CD4-positive, alpha-beta T cell treated with Interleukin-17A for 4 hours (primary cell): ENCODE measurements at regions not wholly inside any gene's neighbourhood (a gene's known extent, or its start where the extent isn't known, plus 50 kb on each side); places are given as distances from the start of the nearest gene placed in this dataset.
"Not testable (repeated sequence)": the region's sequence is repeated elsewhere in the genome, so short reads cannot be mapped to it uniquely, and the experiment has no call there.

Source experiments
- DNase-seq: peaks from one replicate; pipeline ENCODE4 v3.0.0-alpha.2; 2020; ENCODE audit warnings: mixed read lengths

GRCh38 chr10:90199513-90199912, 498.1 kb downstream of the KIF20B start:
- no peak for DNase-seq

- DNase-seq = no peak
Observed at GRCh38 chr10:90204131-90204955, 503.0 kb downstream of the KIF20B start.

- no peak for DNase-seq
Observed at GRCh38 chr10:90204956-90205314, 503.5 kb downstream of the KIF20B start.

GRCh38 chr10:90205340-90205739, 503.9 kb downstream of the KIF20B start:
- no peak for DNase-seq

- DNase-seq = no peak
Observed at GRCh38 chr10:90213346-90213745, 512.0 kb downstream of the KIF20B start.

- no peak for DNase-seq
Observed at GRCh38 chr10:90218846-90219245, 517.5 kb downstream of the KIF20B start.

GRCh38 chr10:90222372-90222771, 521.0 kb downstream of the KIF20B start:
- DNase-seq = no peak

- no peak for DNase-seq
Observed at GRCh38 chr10:90222939-90223338, 521.5 kb downstream of the KIF20B start.

- no peak for DNase-seq
Observed at GRCh38 chr10:90224791-90225566, 523.6 kb downstream of the KIF20B start.

GRCh38 chr10:90226517-90226916, 525.1 kb downstream of the KIF20B start:
- DNase-seq = no peak

- no peak for DNase-seq
Observed at GRCh38 chr10:90227217-90227656, 525.8 kb downstream of the KIF20B start.

- DNase-seq = no peak
Observed at GRCh38 chr10:90227786-90228185, 526.4 kb downstream of the KIF20B start.

- DNase-seq = no peak
Observed at GRCh38 chr10:90229486-90229885, 528.1 kb downstream of the KIF20B start.

- DNase-seq = not testable (repeated sequence)
Observed at GRCh38 chr10:90233805-90234204, 532.4 kb downstream of the KIF20B start.

GRCh38 chr10:90245623-90246022, 544.2 kb downstream of the KIF20B start:
- no peak for DNase-seq

- not testable (repeated sequence) for DNase-seq
Observed at GRCh38 chr10:90250784-90251183, 549.4 kb downstream of the KIF20B start.

GRCh38 chr10:90269699-90270098, 568.3 kb downstream of the KIF20B start:
- no peak for DNase-seq

GRCh38 chr10:90274721-90275468, 573.5 kb downstream of the KIF20B start:
- no peak for DNase-seq

- no peak for DNase-seq
Observed at GRCh38 chr10:90276894-90277475, 575.6 kb downstream of the KIF20B start.

- DNase-seq = no peak
Observed at GRCh38 chr10:90286406-90286805, 571.4 kb downstream of the HTR7 start.

- no peak for DNase-seq
Observed at GRCh38 chr10:90286941-90287340, 570.9 kb downstream of the HTR7 start.

GRCh38 chr10:90288391-90288933, 569.4 kb downstream of the HTR7 start:
- DNase-seq = no peak

GRCh38 chr10:90289037-90289436, 568.8 kb downstream of the HTR7 start:
- no peak for DNase-seq
